Thyroid gland (tissue), 4 donors: ENCODE measurements at regions not wholly inside any gene's neighbourhood (a gene's known extent, or its start where the extent isn't known, plus 50 kb on each side); places are given as distances from the start of the nearest gene placed in this dataset.
A peak's percentile ranks its signal among the peaks of the same experiment; 100 is the strongest.
"Not testable (repeated sequence)": the region's sequence is repeated elsewhere in the genome, so short reads cannot be mapped to it uniquely, and the experiment has no call there.

ENCODE experiments used
- DNase-seq, 2 donors: peaks; one replicate each; pipeline ENCODE4 v3.0.0-alpha.2; 2019
- H3K27ac ChIP-seq, 3 donors: fragments of 200-600 bp; sonication (generic); 1 replicate in 2 of 3; 2 replicates in 1 of 3; pipeline ENCODE4 v1.5.1; 2016 to 2019; ENCODE audit warnings: mild to moderate bottlenecking in 1 of 3, moderate library complexity in 1 of 3
- H3K27me3 ChIP-seq: fragments of 200-600 bp; sonication (generic); one replicate; pipeline ENCODE4 v1.5.1; 2019
- H3K36me3 ChIP-seq, 2 donors: fragments of 200-600 bp; sonication (generic); one replicate each; pipeline ENCODE4 v1.5.1; 2016 to 2019
- H3K4me1 ChIP-seq, 2 donors: fragments of 200-600 bp; sonication (generic); one replicate each; pipeline ENCODE4 v1.5.1; 2017 to 2019
- H3K4me3 ChIP-seq, 3 donors: fragments of 200-600 bp; sonication (generic); replicated peaks in 1 of 3; 1 replicate in 2 of 3; 2 replicates in 1 of 3; pipeline ENCODE4 v1.5.1; 2016; ENCODE audit warnings: mild to moderate bottlenecking in 1 of 3
- H3K9me3 ChIP-seq: fragments of 200-600 bp; sonication (generic); one replicate; pipeline ENCODE4 v1.5.1; 2017
- WGBS, 2 donors: methylation state at CpG; one replicate each; pipeline ENCODE4 v1.1.5; 2017; 5-methylcytosine and 5-hydroxymethylcytosine counted together
- intact Hi-C: fragments of 100-400 bp; cut with DNase I; formaldehyde crosslinking; loops from one replicate; pipeline ENCODE4 v1.15.1; 2023

DNA sequence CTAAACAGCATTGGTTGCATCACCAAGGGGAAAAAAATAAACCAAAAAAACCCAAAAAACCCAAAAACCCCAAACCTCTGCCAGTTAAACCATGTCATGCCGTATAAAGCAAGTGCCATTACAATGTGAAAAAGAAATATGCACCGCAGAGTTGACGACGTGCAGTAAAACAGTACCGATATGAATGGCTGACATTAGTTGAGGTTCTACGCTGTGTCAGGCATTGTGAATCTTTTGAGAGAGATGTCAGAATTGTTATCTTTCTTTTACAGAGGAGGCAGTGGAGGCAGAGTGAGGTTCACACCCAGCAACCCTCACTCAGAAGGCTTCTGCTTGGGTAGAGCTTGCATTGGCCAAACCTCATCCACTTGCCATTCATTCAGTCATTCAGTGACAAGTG, 306.5 kb upstream of the PLGLB2 start:
- H3K27me3 ChIP-seq, H3K4me3 ChIP-seq, H3K36me3 ChIP-seq, H3K27ac ChIP-seq, intact Hi-C loops, DNase-seq, H3K4me1 ChIP-seq, H3K9me3 ChIP-seq: not testable (repeated sequence)
- 96% methylated on average over 6 of the region's 6 CpGs for WGBS, 2 donors

- H3K27ac ChIP-seq, H3K4me1 ChIP-seq, H3K36me3 ChIP-seq, H3K4me3 ChIP-seq, H3K27me3 ChIP-seq, H3K9me3 ChIP-seq, intact Hi-C loops, DNase-seq: not testable (repeated sequence)
- 96 to 100% methylated on average over 2 to 5 of the region's 6 CpGs for WGBS, 2 donors
These were observed 304.8 kb upstream of the PLGLB2 start for GRCh38 chr2:87442983-87443577.

GRCh38 chr2:87444951-87445350, 302.9 kb upstream of the PLGLB2 start:
- H3K4me1 ChIP-seq, H3K4me3 ChIP-seq, DNase-seq, H3K36me3 ChIP-seq, H3K9me3 ChIP-seq, H3K27ac ChIP-seq, intact Hi-C loops, H3K27me3 ChIP-seq: not testable (repeated sequence)
- WGBS, 2 donors = 88 to 89% methylated on average over 3 of the region's 3 CpGs

DNA sequence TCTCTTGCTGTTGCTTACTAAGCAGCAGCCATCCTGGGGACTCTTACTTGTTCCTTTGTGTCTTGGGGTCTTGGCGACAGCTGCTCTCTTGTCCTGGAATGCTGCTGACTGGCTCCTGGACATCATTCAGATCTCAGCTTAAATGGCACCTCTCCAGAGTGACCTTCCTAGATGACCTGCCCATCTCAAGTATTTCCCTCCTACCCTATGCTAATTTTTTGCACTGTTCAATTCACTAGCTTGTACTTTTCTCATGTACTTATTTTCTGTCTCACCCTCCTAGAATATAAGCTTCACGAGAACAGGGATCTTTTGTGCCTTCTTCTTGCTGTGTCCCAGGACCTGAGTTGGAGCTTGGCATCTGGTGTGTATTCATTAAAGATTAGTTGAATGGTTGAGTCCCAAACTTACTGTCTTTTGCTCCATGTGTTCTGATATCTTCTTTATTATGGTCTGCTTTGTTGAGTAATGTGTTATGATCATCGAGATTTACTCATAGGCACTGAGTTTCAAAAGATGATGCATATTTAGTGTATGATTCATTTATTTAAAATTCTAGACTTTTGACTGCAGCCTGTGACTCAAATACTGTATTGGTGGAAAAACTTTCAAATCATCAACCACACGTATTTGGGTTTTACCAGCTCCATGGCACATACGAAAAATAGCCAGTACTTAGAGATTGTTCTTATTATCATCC, 302.1 kb upstream of the PLGLB2 start:
- H3K36me3 ChIP-seq, H3K4me3 ChIP-seq, intact Hi-C loops, H3K4me1 ChIP-seq, H3K9me3 ChIP-seq, DNase-seq, H3K27ac ChIP-seq, H3K27me3 ChIP-seq: not testable (repeated sequence)
- WGBS, 2 donors = 82 to 85% methylated on average over 3 of the region's 5 CpGs

DNA sequence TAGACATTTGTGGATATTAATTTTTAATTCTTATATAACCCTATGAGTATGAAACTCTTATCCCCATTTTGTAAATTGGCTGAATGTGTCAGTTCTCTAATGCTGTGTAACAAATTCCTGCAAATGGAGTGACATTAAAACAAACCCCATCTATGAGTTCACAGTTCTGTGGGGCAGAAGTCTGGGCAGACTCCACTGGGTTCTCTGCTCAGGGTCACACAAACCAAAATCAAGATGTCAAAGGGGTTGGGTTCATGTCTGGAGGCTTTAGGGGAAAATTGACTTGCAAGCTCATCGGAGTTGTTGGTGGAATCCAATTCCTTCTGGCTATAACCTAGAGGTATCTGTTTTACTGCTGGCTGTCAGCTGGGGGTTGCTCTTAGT, 301.6 kb upstream of the PLGLB2 start:
- intact Hi-C loops, H3K9me3 ChIP-seq: not testable (repeated sequence)
- no CpG with 5 or more reads among the region's 1 CpG for WGBS, 2 donors

GRCh38 chr2:87449462-87449980, 298.4 kb upstream of the PLGLB2 start:
- H3K27ac ChIP-seq, H3K36me3 ChIP-seq, intact Hi-C loops, DNase-seq, H3K9me3 ChIP-seq, H3K27me3 ChIP-seq, H3K4me3 ChIP-seq, H3K4me1 ChIP-seq: not testable (repeated sequence)
- 85 to 95% methylated on average over 2 of the region's 3 CpGs for WGBS, 2 donors

More for the DNA sequence above, 301.6 kb upstream of the PLGLB2 start:
- DNase-seq, H3K4me3 ChIP-seq, H3K27me3 ChIP-seq, H3K4me1 ChIP-seq, H3K36me3 ChIP-seq, H3K27ac ChIP-seq: not testable (repeated sequence)

- H3K36me3 ChIP-seq, H3K27ac ChIP-seq, H3K4me3 ChIP-seq, H3K9me3 ChIP-seq, intact Hi-C loops, H3K4me1 ChIP-seq, DNase-seq, H3K27me3 ChIP-seq: not testable (repeated sequence)
- WGBS, 2 donors = 74 to 94% methylated on average over 2 to 4 of the region's 4 CpGs
These were observed 295.7 kb upstream of the PLGLB2 start for GRCh38 chr2:87452193-87452592.

DNA sequence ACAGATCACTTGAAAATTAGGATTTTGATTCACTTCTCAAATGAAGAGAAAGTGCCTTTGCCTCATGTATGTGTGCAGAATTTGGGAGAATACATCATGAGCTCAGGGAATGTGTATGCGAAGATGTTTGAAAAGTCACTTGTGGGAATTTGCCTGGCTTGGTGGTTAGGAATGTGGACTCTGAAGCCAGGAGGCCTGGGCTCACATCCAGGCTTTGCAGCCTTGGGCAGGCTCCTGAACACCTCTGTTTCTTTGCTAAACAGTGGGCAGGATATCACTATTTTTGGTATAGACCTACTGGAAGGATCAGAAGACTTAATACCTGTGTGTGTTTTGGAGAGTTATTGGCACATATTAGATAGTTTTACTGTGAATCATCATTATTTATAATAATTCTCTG, 295.0 kb upstream of the PLGLB2 start:
- 80 to 89% methylated on average over 1 of the region's 1 CpG for WGBS, 2 donors
- H3K4me3 ChIP-seq, H3K27ac ChIP-seq, H3K27me3 ChIP-seq, H3K4me1 ChIP-seq, H3K36me3 ChIP-seq, H3K9me3 ChIP-seq, intact Hi-C loops: not testable (repeated sequence)
- DNase-seq = peak in 1 of 2 donors; percentile 50

- H3K27me3 ChIP-seq, H3K4me1 ChIP-seq, H3K9me3 ChIP-seq, DNase-seq, H3K36me3 ChIP-seq, intact Hi-C loops, H3K4me3 ChIP-seq: not testable (repeated sequence)
- peak overlapping the region in 2 of 3 donors; percentile 24 to 40 for H3K27ac ChIP-seq
- 61 to 76% methylated on average over 1 of the region's 1 CpG for WGBS, 2 donors
These were observed 293.9 kb upstream of the PLGLB2 start for GRCh38 chr2:87453965-87454364.

- H3K27ac ChIP-seq = peak overlapping the region in 2 of 3 donors; percentile 24 to 40
- H3K9me3 ChIP-seq, H3K4me3 ChIP-seq, intact Hi-C loops, H3K36me3 ChIP-seq, DNase-seq, H3K27me3 ChIP-seq, H3K4me1 ChIP-seq: not testable (repeated sequence)
- WGBS, 2 donors = 52 to 73% methylated on average over 2 of the region's 2 CpGs
These were observed 293.5 kb upstream of the PLGLB2 start for GRCh38 chr2:87454421-87454820.

DNA sequence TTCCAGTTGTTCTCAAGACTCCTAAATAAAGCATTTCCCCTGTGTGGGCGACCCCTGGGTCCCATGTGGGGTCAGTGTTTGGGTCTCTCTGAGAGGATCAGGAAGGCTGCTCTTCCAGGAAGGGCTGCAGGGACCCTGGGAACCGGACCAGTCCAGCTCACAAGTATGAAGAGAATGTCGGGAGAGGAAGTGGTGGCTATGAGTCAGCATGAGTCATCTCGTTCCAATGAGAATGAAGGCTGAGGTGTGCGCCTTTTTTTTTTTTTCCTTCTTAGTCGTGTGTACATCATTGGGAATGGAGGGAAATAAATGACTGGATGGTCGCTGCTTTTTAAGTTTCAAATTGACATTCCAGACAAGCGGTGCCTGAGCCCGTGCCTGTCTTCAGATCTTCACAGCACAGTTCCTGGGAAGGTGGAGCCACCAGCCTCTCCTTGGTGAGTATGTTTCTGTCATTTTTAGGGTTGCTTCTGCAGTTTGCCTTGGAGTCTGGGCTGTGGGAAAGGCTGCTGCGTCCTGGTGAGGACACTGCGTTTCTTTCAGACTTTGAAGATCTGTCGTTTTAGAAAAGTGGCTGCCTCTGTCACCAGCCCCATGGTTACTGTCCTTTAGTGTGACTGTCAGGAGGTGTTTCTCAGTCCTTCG, 292.6 kb upstream of the PLGLB2 start:
- H3K36me3 ChIP-seq, H3K4me1 ChIP-seq, H3K9me3 ChIP-seq, H3K27me3 ChIP-seq, intact Hi-C loops, DNase-seq: not testable (repeated sequence)
- peak overlapping the region in 1 of 3 donors; percentile 14 for H3K4me3 ChIP-seq
- H3K27ac ChIP-seq = peak overlapping the region; percentile 36 to 68 (median 67)
- WGBS, 2 donors = 14 to 21% methylated on average over 9 to 11 of the region's 13 CpGs

- H3K4me1 ChIP-seq, H3K36me3 ChIP-seq, DNase-seq, H3K9me3 ChIP-seq, H3K27me3 ChIP-seq, intact Hi-C loops: not testable (repeated sequence)
- Histone ChIP-seq H3K4me3 (peak overlapping the region in 1 of 3 donors; percentile 14), H3K27ac (peak overlapping the region in 2 of 3 donors; percentile 67 to 68)
- 19 to 60% methylated on average over 3 to 5 of the region's 9 CpGs for WGBS, 2 donors
These were observed 292.0 kb upstream of the PLGLB2 start for GRCh38 chr2:87455854-87456249.
